GM21526 (cell line): ENCODE measurements at regions not wholly inside any gene's neighbourhood (a gene's known extent, or its start where the extent isn't known, plus 50 kb on each side); places are given as distances from the start of the nearest gene placed in this dataset.

Experiments
- ATAC-seq: cut with Tn5 transposase; IDR thresholded peaks from one replicate; pipeline ENCODE4 v1.9.1; 2021; ENCODE audit warnings: moderate library complexity; ENCODE audit not compliant: unreplicated experiment, low FRiP score

GRCh38 chr11:115707180-115707905, 203.1 kb upstream of the CADM1 start:
- ATAC-seq = no peak

GRCh38 chr11:115706626-115707135, 202.5 kb upstream of the CADM1 start:
- ATAC-seq = no peak

- ATAC-seq = no peak
These were observed 201.0 kb upstream of the CADM1 start for GRCh38 chr11:115705200-115705599.

- no peak for ATAC-seq
These were observed 197.0 kb upstream of the CADM1 start for GRCh38 chr11:115700981-115701875.

- ATAC-seq = no peak
These were observed 196.3 kb upstream of the CADM1 start for GRCh38 chr11:115700496-115700895.

GRCh38 chr11:115699733-115700132, 195.5 kb upstream of the CADM1 start:
- ATAC-seq = no peak

GRCh38 chr11:115699326-115699725, 195.1 kb upstream of the CADM1 start:
- ATAC-seq = no peak

GRCh38 chr11:115698243-115698642, 194.0 kb upstream of the CADM1 start:
- ATAC-seq = no peak

- no peak for ATAC-seq
These were observed 192.3 kb upstream of the CADM1 start for GRCh38 chr11:115696563-115696962.

- no peak for ATAC-seq
These were observed 191.6 kb upstream of the CADM1 start for GRCh38 chr11:115695677-115696364.

- no peak for ATAC-seq
These were observed 188.8 kb upstream of the CADM1 start for GRCh38 chr11:115693002-115693401.

GRCh38 chr11:115691030-115691429, 186.8 kb upstream of the CADM1 start:
- no peak for ATAC-seq

GRCh38 chr11:115687934-115688333, 183.7 kb upstream of the CADM1 start:
- no peak for ATAC-seq

GRCh38 chr11:115684699-115685098, 180.5 kb upstream of the CADM1 start:
- no peak for ATAC-seq

GRCh38 chr11:115684135-115684534, 179.9 kb upstream of the CADM1 start:
- ATAC-seq = no peak

GRCh38 chr11:115682888-115683287, 178.7 kb upstream of the CADM1 start:
- ATAC-seq = no peak

- no peak for ATAC-seq
These were observed 177.9 kb upstream of the CADM1 start for GRCh38 chr11:115682101-115682500.

- no peak for ATAC-seq
These were observed 175.7 kb upstream of the CADM1 start for GRCh38 chr11:115679945-115680344.

- ATAC-seq = no peak
These were observed 174.7 kb upstream of the CADM1 start for GRCh38 chr11:115678942-115679341.

- no peak for ATAC-seq
These were observed 173.0 kb upstream of the CADM1 start for GRCh38 chr11:115677190-115677589.

- no peak for ATAC-seq
These were observed 172.6 kb upstream of the CADM1 start for GRCh38 chr11:115676768-115677167.
